Osteocyte (in vitro differentiated cells): ENCODE measurements at regions not wholly inside any gene's neighbourhood (a gene's known extent, or its start where the extent isn't known, plus 50 kb on each side); places are given as distances from the start of the nearest gene placed in this dataset.

Experiments
- DNase-seq: peaks from one replicate; pipeline ENCODE4 v3.0.0; 2021; ENCODE audit warnings: mixed read lengths; ENCODE audit not compliant: unreplicated experiment; ENCODE audit errors: extremely low spot score
- H3K27ac Mint-ChIP-seq: one replicate; pipeline ENCODE4 v1.8.0; 2021; ENCODE audit warnings: mild to moderate bottlenecking, mixed read lengths; ENCODE audit not compliant: unreplicated experiment
- H3K27me3 Mint-ChIP-seq: one replicate; pipeline ENCODE4 v1.8.0; 2021; ENCODE audit warnings: mixed read lengths; ENCODE audit not compliant: unreplicated experiment
- H3K36me3 Mint-ChIP-seq: one replicate; pipeline ENCODE4 v1.8.0; 2021; ENCODE audit warnings: mixed read lengths; ENCODE audit not compliant: unreplicated experiment
- H3K4me1 Mint-ChIP-seq: one replicate; pipeline ENCODE4 v1.8.0; 2021; ENCODE audit warnings: mixed read lengths; ENCODE audit not compliant: unreplicated experiment
- H3K4me3 Mint-ChIP-seq: one replicate; pipeline ENCODE4 v1.8.0; 2021; ENCODE audit warnings: mild to moderate bottlenecking, moderate library complexity, mixed read lengths; ENCODE audit not compliant: unreplicated experiment
- H3K9me3 Mint-ChIP-seq: one replicate; pipeline ENCODE4 v1.8.0; 2021; ENCODE audit warnings: mixed read lengths; ENCODE audit not compliant: unreplicated experiment
- CTCF ChIP-seq: fragments of 200-600 bp; sonication (generic); IDR thresholded peaks from 2 replicates; pipeline ENCODE4 v1.5.0; 2021; ENCODE audit warnings: antibody characterized with exemption, mild to moderate bottlenecking, moderate library complexity

- no peaks in the 10 kb centered on the region for H3K27me3 Mint-ChIP-seq
- H3K4me1 Mint-ChIP-seq, result no peaks in the 10 kb centered on the region
- no peaks in the 10 kb centered on the region for H3K36me3 Mint-ChIP-seq
- H3K27ac Mint-ChIP-seq, result no peak overlapping the region
- TF ChIP-seq CTCF, result no peak
- H3K4me3 Mint-ChIP-seq, result no peak overlapping the region
- peaks cover 28% of the 10 kb centered on the region for H3K9me3 Mint-ChIP-seq
- peak; percentile 77 for DNase-seq
Measured at GRCh38 chr22:47780281-47780875, 1017.9 kb downstream of the TBC1D22A start.

GRCh38 chr22:47779474-47779873 is 1017.0 kb downstream of the TBC1D22A start:
- Mint-ChIP-seq H3K9me3 (peaks cover 28% of the 10 kb centered on the region), H3K36me3 (no peaks in the 10 kb centered on the region), H3K27me3 (no peaks in the 10 kb centered on the region), H3K4me1 (no peaks in the 10 kb centered on the region), H3K27ac (no peak overlapping the region), H3K4me3 (no peak overlapping the region)
- TF ChIP-seq CTCF, result no peak
- no peak for DNase-seq

GRCh38 chr22:47778160-47778658 is 1015.8 kb downstream of the TBC1D22A start:
- no peaks in the 10 kb centered on the region for H3K4me1 Mint-ChIP-seq
- no peak for DNase-seq
- no peak overlapping the region for H3K4me3 Mint-ChIP-seq
- H3K36me3 Mint-ChIP-seq, result no peaks in the 10 kb centered on the region
- H3K27me3 Mint-ChIP-seq, result no peaks in the 10 kb centered on the region
- H3K9me3 Mint-ChIP-seq, result peaks cover 23% of the 10 kb centered on the region
- TF ChIP-seq CTCF, result no peak
- no peak overlapping the region for H3K27ac Mint-ChIP-seq

GRCh38 chr22:47777426-47777825 is 1015.0 kb downstream of the TBC1D22A start:
- TF ChIP-seq CTCF, result no peak
- peaks cover 23% of the 10 kb centered on the region for H3K9me3 Mint-ChIP-seq
- no peak overlapping the region for H3K4me3 Mint-ChIP-seq

GRCh38 chr22:47776329-47776728 is 1013.9 kb downstream of the TBC1D22A start:
- H3K4me3 Mint-ChIP-seq, result no peak overlapping the region
- no peak overlapping the region for H3K27ac Mint-ChIP-seq
- TF ChIP-seq CTCF, result no peak
- peaks cover 15% of the 10 kb centered on the region for H3K9me3 Mint-ChIP-seq
- no peaks in the 10 kb centered on the region for H3K27me3 Mint-ChIP-seq
- DNase-seq, result no peak
- no peaks in the 10 kb centered on the region for H3K4me1 Mint-ChIP-seq
- no peaks in the 10 kb centered on the region for H3K36me3 Mint-ChIP-seq

More at GRCh38 chr22:47777426-47777825, 1015.0 kb downstream of the TBC1D22A start:
- no peaks in the 10 kb centered on the region for H3K4me1 Mint-ChIP-seq
- DNase-seq, result no peak
- H3K27ac Mint-ChIP-seq, result no peak overlapping the region
- no peaks in the 10 kb centered on the region for H3K27me3 Mint-ChIP-seq
- H3K36me3 Mint-ChIP-seq, result no peaks in the 10 kb centered on the region
